ENCODE measurements at regions not wholly inside any gene's neighbourhood (a gene's known extent, or its start where the extent isn't known, plus 50 kb on each side); places are given as distances from the start of the nearest gene placed in this dataset.
A peak's percentile ranks its signal among the peaks of the same experiment; 100 is the strongest.

GRCh38 chr10:116792817-116793216 lies 50.5 kb upstream of the HSPA12A start:
- no peak for DNase-seq (ENCODE audit: extremely low read depth, low read depth)

- no peak for DNase-seq (ENCODE audit: extremely low read depth, low read depth)
Measured at GRCh38 chr10:116796469-116796868, 52.8 kb upstream of the ENO4 start.

GRCh38 chr10:116796910-116797513 lies 52.3 kb upstream of the ENO4 start:
- peak; percentile 76 for DNase-seq (ENCODE audit: extremely low read depth, low read depth)

GRCh38 chr10:116798859-116799258 lies 50.4 kb upstream of the ENO4 start:
- DNase-seq (ENCODE audit: extremely low read depth, low read depth): no peak
